ENCODE measurements at regions not wholly inside any gene's neighbourhood (a gene's known extent, or its start where the extent isn't known, plus 50 kb on each side); places are given as distances from the start of the nearest gene placed in this dataset.

- H3K36me3 Mint-ChIP-seq (ENCODE audit: low read depth, unreplicated experiment) = no peaks in the 10 kb centered on the region
- no peak overlapping the region for H3K4me3 Mint-ChIP-seq (ENCODE audit: unreplicated experiment)
- no peak overlapping the region for H3K27ac Mint-ChIP-seq (ENCODE audit: unreplicated experiment)
- H3K4me1 Mint-ChIP-seq (ENCODE audit: unreplicated experiment) = peaks cover 3% of the 10 kb centered on the region
- TF ChIP-seq CTCF (IDR thresholded peaks at IDR 0.05; ENCODE audit: unreplicated experiment) = no peak
- no peak for DNase-seq (ENCODE audit: low spot score)
- H3K27me3 Mint-ChIP-seq (ENCODE audit: unreplicated experiment) = peaks cover 1% of the 10 kb centered on the region
- no peaks in the 10 kb centered on the region for H3K9me3 Mint-ChIP-seq (ENCODE audit: unreplicated experiment)
Measured at GRCh38 chr20:24370911-24371695, 98.3 kb upstream of the SYNDIG1 start.

GRCh38 chr20:24370249-24370648, 99.2 kb upstream of the SYNDIG1 start:
- no peak for DNase-seq (ENCODE audit: low spot score)
- Mint-ChIP-seq H3K4me1 (ENCODE audit: unreplicated experiment) (peaks cover 3% of the 10 kb centered on the region), H3K4me3 (ENCODE audit: unreplicated experiment) (no peak overlapping the region), H3K27ac (ENCODE audit: unreplicated experiment) (no peak overlapping the region), H3K27me3 (ENCODE audit: unreplicated experiment) (peaks cover 1% of the 10 kb centered on the region), H3K36me3 (ENCODE audit: low read depth, unreplicated experiment) (no peaks in the 10 kb centered on the region), H3K9me3 (ENCODE audit: unreplicated experiment) (no peaks in the 10 kb centered on the region)
- TF ChIP-seq CTCF (IDR thresholded peaks at IDR 0.05; ENCODE audit: unreplicated experiment) = no peak

- peaks cover 14% of the 10 kb centered on the region for H3K4me1 Mint-ChIP-seq (ENCODE audit: unreplicated experiment)
- H3K36me3 Mint-ChIP-seq (ENCODE audit: low read depth, unreplicated experiment) = no peaks in the 10 kb centered on the region
- no peaks in the 10 kb centered on the region for H3K9me3 Mint-ChIP-seq (ENCODE audit: unreplicated experiment)
- H3K27me3 Mint-ChIP-seq (ENCODE audit: unreplicated experiment) = peaks cover 1% of the 10 kb centered on the region
- no peak for TF ChIP-seq CTCF (IDR thresholded peaks at IDR 0.05; ENCODE audit: unreplicated experiment)
- no peak overlapping the region for H3K27ac Mint-ChIP-seq (ENCODE audit: unreplicated experiment)
- DNase-seq (ENCODE audit: low spot score) = no peak
- H3K4me3 Mint-ChIP-seq (ENCODE audit: unreplicated experiment) = no peak overlapping the region
Measured at GRCh38 chr20:24368253-24368652, 101.2 kb upstream of the SYNDIG1 start.

GRCh38 chr20:24366336-24367004, 103.0 kb upstream of the SYNDIG1 start:
- DNase-seq (ENCODE audit: low spot score) = no peak
- H3K27ac Mint-ChIP-seq (ENCODE audit: unreplicated experiment) = no peak overlapping the region
- H3K4me3 Mint-ChIP-seq (ENCODE audit: unreplicated experiment) = no peak overlapping the region
- H3K36me3 Mint-ChIP-seq (ENCODE audit: low read depth, unreplicated experiment) = no peaks in the 10 kb centered on the region
- H3K27me3 Mint-ChIP-seq (ENCODE audit: unreplicated experiment) = peaks cover 1% of the 10 kb centered on the region
- peaks cover 14% of the 10 kb centered on the region for H3K4me1 Mint-ChIP-seq (ENCODE audit: unreplicated experiment)
- no peak for TF ChIP-seq CTCF (IDR thresholded peaks at IDR 0.05; ENCODE audit: unreplicated experiment)
- no peaks in the 10 kb centered on the region for H3K9me3 Mint-ChIP-seq (ENCODE audit: unreplicated experiment)

- Mint-ChIP-seq H3K27ac (ENCODE audit: unreplicated experiment) (no peak overlapping the region), H3K27me3 (ENCODE audit: unreplicated experiment) (no peaks in the 10 kb centered on the region), H3K36me3 (ENCODE audit: low read depth, unreplicated experiment) (no peaks in the 10 kb centered on the region), H3K4me3 (ENCODE audit: unreplicated experiment) (no peak overlapping the region), H3K9me3 (ENCODE audit: unreplicated experiment) (no peaks in the 10 kb centered on the region), H3K4me1 (ENCODE audit: unreplicated experiment) (peaks cover 19% of the 10 kb centered on the region)
- no peak for TF ChIP-seq CTCF (IDR thresholded peaks at IDR 0.05; ENCODE audit: unreplicated experiment)
- DNase-seq (ENCODE audit: low spot score) = no peak
Measured at GRCh38 chr20:24365670-24366069, 103.8 kb upstream of the SYNDIG1 start.
